ENCODE measurements at regions not wholly inside any gene's neighbourhood (a gene's known extent, or its start where the extent isn't known, plus 50 kb on each side); places are given as distances from the start of the nearest gene placed in this dataset.
"Not testable (repeated sequence)": the region's sequence is repeated elsewhere in the genome, so short reads cannot be mapped to it uniquely, and the experiment has no call there.

- H3K36me3 ChIP-seq (ENCODE audit: control insufficient read depth, insufficient read depth, low read length); H3K4me1 ChIP-seq (ENCODE audit: control insufficient read depth, insufficient read depth, low read length, poor library complexity, severe bottlenecking); H3K9me3 ChIP-seq (ENCODE audit: control insufficient read depth, low read length); H3K27me3 ChIP-seq (replicated peaks; ENCODE audit: control insufficient read depth, insufficient read depth, low read length, poor library complexity, severe bottlenecking); DNase-seq; H3K27ac ChIP-seq (ENCODE audit: insufficient read depth, low read length, poor library complexity, severe bottlenecking); H3K4me3 ChIP-seq (ENCODE audit: insufficient read depth, low read depth, low read length, poor library complexity, severe bottlenecking): not testable (repeated sequence)
Observed at GRCh38 chr3:13228169-13228568, 154.9 kb upstream of the IQSEC1 start.

GRCh38 chr3:13227315-13228165, 154.3 kb upstream of the IQSEC1 start:
- H3K27ac ChIP-seq (ENCODE audit: insufficient read depth, low read length, poor library complexity, severe bottlenecking), result no peak overlapping the region
- no peaks in the 10 kb centered on the region for H3K4me1 ChIP-seq (ENCODE audit: control insufficient read depth, insufficient read depth, low read length, poor library complexity, severe bottlenecking)
- no peaks in the 10 kb centered on the region for H3K9me3 ChIP-seq (ENCODE audit: control insufficient read depth, low read length)
- H3K4me3 ChIP-seq (ENCODE audit: insufficient read depth, low read depth, low read length, poor library complexity, severe bottlenecking), result no peak overlapping the region
- DNase-seq, result no peak
- H3K36me3 ChIP-seq (ENCODE audit: control insufficient read depth, insufficient read depth, low read length), result no peaks in the 10 kb centered on the region
- no peaks in the 10 kb centered on the region for H3K27me3 ChIP-seq (replicated peaks; ENCODE audit: control insufficient read depth, insufficient read depth, low read length, poor library complexity, severe bottlenecking)

- Histone ChIP-seq H3K27ac (ENCODE audit: insufficient read depth, low read length, poor library complexity, severe bottlenecking) (no peak overlapping the region), H3K27me3 (replicated peaks; ENCODE audit: control insufficient read depth, insufficient read depth, low read length, poor library complexity, severe bottlenecking) (no peaks in the 10 kb centered on the region), H3K4me1 (ENCODE audit: control insufficient read depth, insufficient read depth, low read length, poor library complexity, severe bottlenecking) (no peaks in the 10 kb centered on the region), H3K9me3 (ENCODE audit: control insufficient read depth, low read length) (no peaks in the 10 kb centered on the region), H3K4me3 (ENCODE audit: insufficient read depth, low read depth, low read length, poor library complexity, severe bottlenecking) (no peak overlapping the region), H3K36me3 (ENCODE audit: control insufficient read depth, insufficient read depth, low read length) (no peaks in the 10 kb centered on the region)
- DNase-seq, result no peak
Observed at GRCh38 chr3:13224967-13225366, 151.7 kb upstream of the IQSEC1 start.

- H3K4me3 ChIP-seq (ENCODE audit: insufficient read depth, low read depth, low read length, poor library complexity, severe bottlenecking), result no peak overlapping the region
- DNase-seq, result no peak
Observed at GRCh38 chr3:13223574-13224237, 150.5 kb upstream of the IQSEC1 start.

GRCh38 chr3:13222891-13223573, 149.8 kb upstream of the IQSEC1 start:
- no peaks in the 10 kb centered on the region for H3K27me3 ChIP-seq (replicated peaks; ENCODE audit: control insufficient read depth, insufficient read depth, low read length, poor library complexity, severe bottlenecking)
- no peaks in the 10 kb centered on the region for H3K36me3 ChIP-seq (ENCODE audit: control insufficient read depth, insufficient read depth, low read length)
- H3K27ac ChIP-seq (ENCODE audit: insufficient read depth, low read length, poor library complexity, severe bottlenecking), result no peak overlapping the region
- H3K4me3 ChIP-seq (ENCODE audit: insufficient read depth, low read depth, low read length, poor library complexity, severe bottlenecking), result no peak overlapping the region
- no peak for DNase-seq
- H3K9me3 ChIP-seq (ENCODE audit: control insufficient read depth, low read length), result no peaks in the 10 kb centered on the region
- H3K4me1 ChIP-seq (ENCODE audit: control insufficient read depth, insufficient read depth, low read length, poor library complexity, severe bottlenecking), result no peaks in the 10 kb centered on the region

More at GRCh38 chr3:13223574-13224237, 150.5 kb upstream of the IQSEC1 start:
- Histone ChIP-seq H3K27me3 (replicated peaks; ENCODE audit: control insufficient read depth, insufficient read depth, low read length, poor library complexity, severe bottlenecking) (no peaks in the 10 kb centered on the region), H3K9me3 (ENCODE audit: control insufficient read depth, low read length) (no peaks in the 10 kb centered on the region), H3K36me3 (ENCODE audit: control insufficient read depth, insufficient read depth, low read length) (no peaks in the 10 kb centered on the region), H3K27ac (ENCODE audit: insufficient read depth, low read length, poor library complexity, severe bottlenecking) (no peak overlapping the region), H3K4me1 (ENCODE audit: control insufficient read depth, insufficient read depth, low read length, poor library complexity, severe bottlenecking) (no peaks in the 10 kb centered on the region)

- Histone ChIP-seq H3K4me1 (ENCODE audit: control insufficient read depth, insufficient read depth, low read length, poor library complexity, severe bottlenecking) (no peaks in the 10 kb centered on the region), H3K27ac (ENCODE audit: insufficient read depth, low read length, poor library complexity, severe bottlenecking) (no peak overlapping the region), H3K9me3 (ENCODE audit: control insufficient read depth, low read length) (no peaks in the 10 kb centered on the region), H3K36me3 (ENCODE audit: control insufficient read depth, insufficient read depth, low read length) (no peaks in the 10 kb centered on the region), H3K27me3 (replicated peaks; ENCODE audit: control insufficient read depth, insufficient read depth, low read length, poor library complexity, severe bottlenecking) (no peaks in the 10 kb centered on the region), H3K4me3 (ENCODE audit: insufficient read depth, low read depth, low read length, poor library complexity, severe bottlenecking) (no peak overlapping the region)
- no peak for DNase-seq
Observed at GRCh38 chr3:13222131-13222530, 148.9 kb upstream of the IQSEC1 start.

GRCh38 chr3:13221491-13222061, 148.3 kb upstream of the IQSEC1 start:
- Histone ChIP-seq H3K4me3 (ENCODE audit: insufficient read depth, low read depth, low read length, poor library complexity, severe bottlenecking) (no peak overlapping the region), H3K27ac (ENCODE audit: insufficient read depth, low read length, poor library complexity, severe bottlenecking) (no peak overlapping the region), H3K9me3 (ENCODE audit: control insufficient read depth, low read length) (no peaks in the 10 kb centered on the region), H3K36me3 (ENCODE audit: control insufficient read depth, insufficient read depth, low read length) (no peaks in the 10 kb centered on the region), H3K27me3 (replicated peaks; ENCODE audit: control insufficient read depth, insufficient read depth, low read length, poor library complexity, severe bottlenecking) (no peaks in the 10 kb centered on the region), H3K4me1 (ENCODE audit: control insufficient read depth, insufficient read depth, low read length, poor library complexity, severe bottlenecking) (no peaks in the 10 kb centered on the region)
- no peak for DNase-seq

- DNase-seq, result no peak
Observed at GRCh38 chr3:13220991-13221390, 147.8 kb upstream of the IQSEC1 start.

GRCh38 chr3:13219902-13220296, 146.7 kb upstream of the IQSEC1 start:
- DNase-seq, result no peak
- Histone ChIP-seq H3K4me1 (ENCODE audit: control insufficient read depth, insufficient read depth, low read length, poor library complexity, severe bottlenecking) (no peaks in the 10 kb centered on the region), H3K9me3 (ENCODE audit: control insufficient read depth, low read length) (no peaks in the 10 kb centered on the region), H3K36me3 (ENCODE audit: control insufficient read depth, insufficient read depth, low read length) (no peaks in the 10 kb centered on the region), H3K27me3 (replicated peaks; ENCODE audit: control insufficient read depth, insufficient read depth, low read length, poor library complexity, severe bottlenecking) (no peaks in the 10 kb centered on the region), H3K4me3 (ENCODE audit: insufficient read depth, low read depth, low read length, poor library complexity, severe bottlenecking) (no peak overlapping the region), H3K27ac (ENCODE audit: insufficient read depth, low read length, poor library complexity, severe bottlenecking) (no peak overlapping the region)

More at GRCh38 chr3:13220991-13221390, 147.8 kb upstream of the IQSEC1 start:
- no peaks in the 10 kb centered on the region for H3K27me3 ChIP-seq (replicated peaks; ENCODE audit: control insufficient read depth, insufficient read depth, low read length, poor library complexity, severe bottlenecking)
- no peak overlapping the region for H3K4me3 ChIP-seq (ENCODE audit: insufficient read depth, low read depth, low read length, poor library complexity, severe bottlenecking)
- H3K9me3 ChIP-seq (ENCODE audit: control insufficient read depth, low read length), result no peaks in the 10 kb centered on the region
- H3K27ac ChIP-seq (ENCODE audit: insufficient read depth, low read length, poor library complexity, severe bottlenecking), result no peak overlapping the region
- H3K36me3 ChIP-seq (ENCODE audit: control insufficient read depth, insufficient read depth, low read length), result no peaks in the 10 kb centered on the region
- H3K4me1 ChIP-seq (ENCODE audit: control insufficient read depth, insufficient read depth, low read length, poor library complexity, severe bottlenecking), result no peaks in the 10 kb centered on the region
